ENCODE measurements at regions not wholly inside any gene's neighbourhood (a gene's known extent, or its start where the extent isn't known, plus 50 kb on each side); places are given as distances from the start of the nearest gene placed in this dataset.

GRCh38 chr6:137696765-137697164, 170.3 kb upstream of the TNFAIP3 start:
- H4K91ac ChIP-seq (replicated peaks; ENCODE audit: insufficient read length, low read length) = no peak overlapping the region
- H2AFZ ChIP-seq (ENCODE audit: low read length) = no peak overlapping the region
- ChIA-PET CTCF (ENCODE audit: partially characterized antibody) (interaction anchor here (0.8 to 5.1 kb wide), 24 partner anchors 9 to 620 kb away, joined by 3 to 32 read pairs (median 4); no protein-coding TSS in a partner anchor), POLR2A (ENCODE audit: partially characterized antibody) (no interaction called here)
- H4K20me1 ChIP-seq (replicated peaks in 1 of 2; ENCODE audit: control insufficient read depth in 1 of 2, insufficient read depth in 2 of 2, low read length in 2 of 2) = no peaks in the 10 kb centered on the region
- H2BK120ac ChIP-seq (replicated peaks; ENCODE audit: low read depth, low read length) = no peak overlapping the region
- H2BK5ac ChIP-seq (ENCODE audit: low read depth, low read length) = no peak overlapping the region
- H3K79me1 ChIP-seq (ENCODE audit: low read depth, low read length) = no peaks in the 10 kb centered on the region
- H3K18ac ChIP-seq (ENCODE audit: extremely low read depth, low read length) = no peak overlapping the region
- H2BK20ac ChIP-seq (ENCODE audit: low read length) = no peak overlapping the region
- H2AK5ac ChIP-seq (ENCODE audit: low read depth, low read length) = no peak overlapping the region
- no peak overlapping the region for H3K14ac ChIP-seq (ENCODE audit: insufficient read length)
- H3K27ac ChIP-seq (ENCODE audit: low read depth, low read length) = no peak overlapping the region
- no peak overlapping the region for H3K56ac ChIP-seq (replicated peaks; ENCODE audit: insufficient read length, low read depth, low read length)
- H3K27me3 ChIP-seq (replicated peaks in 1 of 4; ENCODE audit: control insufficient read depth in 3 of 4, extremely low read depth in 1 of 4, insufficient read depth in 3 of 4, low read length in 3 of 4) = no peaks in the 10 kb centered on the region
- 89% methylated on average over 4 of the region's 4 CpGs; no CpG with 5 or more reads in 1 of the 2 experiments for WGBS, 2 experiments (ENCODE audit: extremely low coverage in 1 of 2, insufficient coverage in 1 of 2, insufficient read length in 1 of 2, insufficient replicate concordance in 2 of 2, low coverage in 1 of 2, low lambda C conversion rate in 2 of 2, missing lambda C conversion rate in 1 of 2)
- no peaks in the 10 kb centered on the region for H3K36me3 ChIP-seq (ENCODE audit: control insufficient read depth in 2 of 4, insufficient read depth in 4 of 4, low read length in 3 of 4)
- H3K4me2 ChIP-seq (ENCODE audit: insufficient read depth in 1 of 2, low read depth in 2 of 2, low read length in 2 of 2) = no peak overlapping the region
- no peaks in the 10 kb centered on the region for H3K23me2 ChIP-seq (ENCODE audit: low read depth, low read length)
- no peak overlapping the region for H4K5ac ChIP-seq (ENCODE audit: insufficient read length, low read depth, low read length)
- H3K4me1 ChIP-seq (replicated peaks in 1 of 4; ENCODE audit: control insufficient read depth in 3 of 4, insufficient read depth in 4 of 4, low read length in 3 of 4) = peaks cover 0 to 2% (median 0%) of the 10 kb centered on the region in 4 experiments; a peak in 2 of 7 replicates
- H3K4ac ChIP-seq (replicated peaks; ENCODE audit: insufficient read length, low read depth, low read length) = no peak overlapping the region
- H3K4me3 ChIP-seq (ENCODE audit: extremely low read depth in 1 of 4, insufficient read depth in 2 of 4, low read depth in 3 of 4, low read length in 4 of 4) = no peak overlapping the region
- no peak overlapping the region for H3K23ac ChIP-seq (ENCODE audit: insufficient read length)
- no peak for DNase-seq (ENCODE audit: low read depth in 1 of 2, low spot score in 2 of 2)
- H3K9me3 ChIP-seq (ENCODE audit: insufficient read depth in 2 of 2, low read depth in 1 of 2, low read length in 1 of 2) = no peaks in the 10 kb centered on the region
- no peak overlapping the region for H4K8ac ChIP-seq (ENCODE audit: extremely low read depth, insufficient read depth, low read length)
- H2BK15ac ChIP-seq (ENCODE audit: low read length) = no peak overlapping the region
- H3K9ac ChIP-seq (replicated peaks in 1 of 4; ENCODE audit: extremely low read depth in 1 of 4, low read depth in 3 of 4, low read length in 3 of 4) = no peak overlapping the region
- H3K79me2 ChIP-seq (ENCODE audit: control insufficient read depth in 1 of 2, insufficient read depth in 2 of 2, low read length in 2 of 2) = no peaks in the 10 kb centered on the region
- H2BK12ac ChIP-seq (ENCODE audit: low read depth, low read length) = no peak overlapping the region
- FAIRE-seq = no peak
- no peak for TF ChIP-seq RXRA (IDR thresholded peaks at IDR 0.05; ENCODE audit: insufficient read depth, low read depth, low read length)
- TF ChIP-seq TCF12 (IDR thresholded peaks at IDR 0.05; ENCODE audit: low read depth, low read length) = no peak
- TF ChIP-seq TBP (IDR thresholded peaks at IDR 0.05; ENCODE audit: low read depth, low read length) = no peak
- no peak for TF ChIP-seq HDAC6 (IDR thresholded peaks at IDR 0.05; ENCODE audit: low read depth, low read length)
- no peak for TF ChIP-seq PHF8 (conservative IDR thresholded peaks at IDR 0.05; ENCODE audit: low read depth, low read length)
- TF ChIP-seq POLR2A (IDR thresholded peaks at IDR 0.05; ENCODE audit: control extremely low read depth in 1 of 2, low read depth in 2 of 2, low read length in 2 of 2) = no peak
- TF ChIP-seq RNF2 (IDR thresholded peaks at IDR 0.05; ENCODE audit: borderline replicate concordance, low read depth, low read length, missing control alignments, poor library complexity, severe bottlenecking) = no peak
- no peak for TF ChIP-seq MAFK (IDR thresholded peaks at IDR 0.05; ENCODE audit: low read depth, low read length)
- no peak for TF ChIP-seq RBBP5 (IDR thresholded peaks at IDR 0.05; ENCODE audit: borderline replicate concordance, low read depth, low read length)
- no peak for TF ChIP-seq CEBPB (IDR thresholded peaks at IDR 0.05; ENCODE audit: low read depth, low read length)
- no peak for TF ChIP-seq SRF (IDR thresholded peaks at IDR 0.05; ENCODE audit: low read depth, low read length)
- TF ChIP-seq BCL11A (IDR thresholded peaks at IDR 0.05; ENCODE audit: low read depth in 2 of 2, low read length in 2 of 2) = no peak
- no peak for TF ChIP-seq RFX5 (IDR thresholded peaks at IDR 0.05; ENCODE audit: borderline replicate concordance, low read depth, low read length)

Measured in H1 (cell line).